K562 (cell line): ENCODE measurements at regions not wholly inside any gene's neighbourhood (a gene's known extent, or its start where the extent isn't known, plus 50 kb on each side); places are given as distances from the start of the nearest gene placed in this dataset.
A peak's percentile ranks its signal among the peaks of the same experiment; 100 is the strongest.

ENCODE experiments used
- CC2D1A ChIP-seq: fragments of 450-650 bp; IDR thresholded peaks from 2 replicates; pipeline ENCODE4 v1.6.1; 2017; ENCODE audit warnings: mild to moderate bottlenecking
- CCNT2 ChIP-seq: IDR thresholded peaks from 2 replicates; pipeline ENCODE4 v1.6.1; 2011; ENCODE audit warnings: borderline replicate concordance, low read depth, mild to moderate bottlenecking, moderate library complexity, mixed read lengths, low read length; ENCODE audit not compliant: insufficient read length; ENCODE audit errors: extremely low read depth
- CTCF ChIP-seq, 3 experiments: IDR thresholded peaks in 2 of 3; conservative IDR thresholded peaks in 1 of 3; 2 replicates each; pipeline ENCODE4 v1.5.1; 2011 to 2012; ENCODE audit warnings: low read length in 3 of 3, mild to moderate bottlenecking in 3 of 3, control low read depth in 2 of 3, improper control_type of control experiment in 1 of 3, inconsistent platforms in 1 of 3, low read depth in 1 of 3, mixed read lengths in 1 of 3, moderate library complexity in 1 of 3; ENCODE audit not compliant: insufficient read depth in 2 of 3
- ESRRA ChIP-seq: fragments of 450-650 bp; IDR thresholded peaks from 2 replicates; pipeline ENCODE4 v1.6.1; 2014; ENCODE audit warnings: low read depth, mild to moderate bottlenecking, moderate library complexity, borderline replicate concordance
- EWSR1 ChIP-seq: fragments of 450-650 bp; IDR thresholded peaks from 2 replicates; pipeline ENCODE4 v1.6.1; 2018; ENCODE audit warnings: borderline replicate concordance, mild to moderate bottlenecking, low read depth, moderate library complexity; ENCODE audit not compliant: partially characterized antibody
- FOXO4 ChIP-seq: fragments of 450-650 bp; formaldehyde crosslinking; IDR thresholded peaks from 2 replicates; pipeline ENCODE4 v1.4.0; 2020; ENCODE audit warnings: mild to moderate bottlenecking, moderate library complexity
- HMBOX1 ChIP-seq: sonication (generic); IDR thresholded peaks from 2 replicates; pipeline ENCODE4 v1.6.1; 2016
- RCOR1 ChIP-seq, 2 experiments: IDR thresholded peaks; 2 replicates each; pipeline ENCODE4 v1.6.1; 2012; ENCODE audit warnings: low read depth in 2 of 2, low read length in 2 of 2, borderline replicate concordance in 1 of 2, improper control_type of control experiment in 1 of 2
- SMAD4 ChIP-seq: fragments of 250-450 bp; sonication (Bioruptor Pico); conservative IDR thresholded peaks from 2 replicates; pipeline ENCODE4 v1.8.0; 2021; ENCODE audit warnings: inconsistent platforms, mild to moderate bottlenecking, moderate library complexity
- SMARCA4 ChIP-seq: fragments of 450-650 bp; IDR thresholded peaks from 2 replicates; pipeline ENCODE4 v1.6.1; 2016
- SMARCA5 ChIP-seq: fragments of 450-650 bp; IDR thresholded peaks from 2 replicates; pipeline ENCODE4 v1.6.1; 2016
- SMC3 ChIP-seq: conservative IDR thresholded peaks from 2 replicates; pipeline ENCODE4 v1.6.1; 2011; ENCODE audit warnings: low read depth, low read length, improper control_type of control experiment; ENCODE audit not compliant: insufficient read depth
- SNRNP70 ChIP-seq: fragments of 200-400 bp; formaldehyde crosslinking; optimal IDR thresholded peaks from 2 replicates; pipeline ENCODE3; 2017; ENCODE audit warnings: low read depth, low read length
- SOX6 ChIP-seq: fragments of 450-650 bp; IDR thresholded peaks from 2 replicates; pipeline ENCODE4 v1.6.1; 2014; ENCODE audit warnings: mild to moderate bottlenecking
- XRCC5 ChIP-seq: fragments of 200-400 bp; formaldehyde crosslinking; IDR thresholded peaks from 2 replicates; pipeline ENCODE4 v1.6.1; 2017; ENCODE audit warnings: low read depth, mild to moderate bottlenecking, low read length
- ZBED1 ChIP-seq: IDR thresholded peaks from 2 replicates; pipeline ENCODE4 v1.6.1; 2014
- ZBTB7A ChIP-seq: IDR thresholded peaks from 2 replicates; pipeline ENCODE4 v1.6.1; 2011; ENCODE audit warnings: low read depth, mild to moderate bottlenecking, low read length, moderate library complexity, borderline replicate concordance; ENCODE audit not compliant: control insufficient read depth
- ZNF311 ChIP-seq: fragments of 250-450 bp; sonication (Bioruptor Pico); IDR thresholded peaks from 2 replicates; pipeline ENCODE4 v1.4.0; 2020; ENCODE audit warnings: mild to moderate bottlenecking, moderate library complexity
- ZNF766 ChIP-seq: fragments of 200-800 bp; sonication (Bioruptor generic); conservative IDR thresholded peaks from 2 replicates; pipeline ENCODE4 v1.6.1; 2016; ENCODE audit warnings: missing genetic modification characterization, missing compliant biosample characterization

- TF ChIP-seq EWSR1 (no peak), ZBED1 (no peak), SMAD4 (CRISPR knock-in tag) (no peak), CCNT2 (no peak), XRCC5 (no peak), ZNF311 (CRISPR knock-in tag) (no peak), SMARCA4 (no peak), SMC3 (peak; percentile 62; the same call in 1 of the 2 replicates), SOX6 (no peak), ESRRA (no peak), CTCF (IDR thresholded peaks at IDR 0.05 in 2 of 3, conservative IDR thresholded peaks at IDR 0.05 in 1 of 3; ENCODE audit: insufficient read depth in 2 of 3, low read depth in 1 of 3, low read length in 3 of 3) (peak; percentile 63 to 80 (median 78)), RCOR1 (IDR thresholded peaks at IDR 0.05; ENCODE audit: borderline replicate concordance in 1 of 2, low read depth in 2 of 2, low read length in 2 of 2) (peak in 1 of 2 experiments; percentile 42; a peak in 1 of 4 replicates), SNRNP70 (no peak), FOXO4 (CRISPR knock-in tag) (no peak), ZBTB7A (no peak), SMARCA5 (no peak), CC2D1A (0 out of 2 replicates have a peak, but pooled peaks have one; percentile 14), HMBOX1 (no peak), ZNF766 (CRISPR knock-in tag) (no peak)
Observed at GRCh38 chr7:72493850-72494661, 81.9 kb upstream of the CALN1 start (continued).
